Prostate gland (tissue), 2 donors: ENCODE measurements at regions not wholly inside any gene's neighbourhood (a gene's known extent, or its start where the extent isn't known, plus 50 kb on each side); places are given as distances from the start of the nearest gene placed in this dataset.

ENCODE experiments used
- POLR2A ChIP-seq: fragments of 450-650 bp; IDR thresholded peaks from one replicate; pipeline ENCODE4 v1.6.1; 2016; ENCODE audit warnings: antibody characterized with exemption, mild to moderate bottlenecking
- TF ChIP-seq, protein P1 (sequence below), 4 experiments: fragments of 200-600 bp in 2 of 4; fragments of 450-650 bp in 2 of 4; sonication (generic) in 2 of 4; IDR thresholded peaks; 1 replicate in 3 of 4; 2 replicates in 1 of 4; pipeline ENCODE4 v1.5.1; 2016 to 2019; ENCODE audit warnings: antibody characterized with exemption in 4 of 4, mild to moderate bottlenecking in 2 of 4, moderate library complexity in 2 of 4

- no peak for TF ChIP-seq POLR2A
- TF ChIP-seq, protein P1, sequence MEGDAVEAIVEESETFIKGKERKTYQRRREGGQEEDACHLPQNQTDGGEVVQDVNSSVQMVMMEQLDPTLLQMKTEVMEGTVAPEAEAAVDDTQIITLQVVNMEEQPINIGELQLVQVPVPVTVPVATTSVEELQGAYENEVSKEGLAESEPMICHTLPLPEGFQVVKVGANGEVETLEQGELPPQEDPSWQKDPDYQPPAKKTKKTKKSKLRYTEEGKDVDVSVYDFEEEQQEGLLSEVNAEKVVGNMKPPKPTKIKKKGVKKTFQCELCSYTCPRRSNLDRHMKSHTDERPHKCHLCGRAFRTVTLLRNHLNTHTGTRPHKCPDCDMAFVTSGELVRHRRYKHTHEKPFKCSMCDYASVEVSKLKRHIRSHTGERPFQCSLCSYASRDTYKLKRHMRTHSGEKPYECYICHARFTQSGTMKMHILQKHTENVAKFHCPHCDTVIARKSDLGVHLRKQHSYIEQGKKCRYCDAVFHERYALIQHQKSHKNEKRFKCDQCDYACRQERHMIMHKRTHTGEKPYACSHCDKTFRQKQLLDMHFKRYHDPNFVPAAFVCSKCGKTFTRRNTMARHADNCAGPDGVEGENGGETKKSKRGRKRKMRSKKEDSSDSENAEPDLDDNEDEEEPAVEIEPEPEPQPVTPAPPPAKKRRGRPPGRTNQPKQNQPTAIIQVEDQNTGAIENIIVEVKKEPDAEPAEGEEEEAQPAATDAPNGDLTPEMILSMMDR (IDR thresholded peaks at IDR 0.05), result no peak
Observed at GRCh38 chr4:174084981-174085380, 198.5 kb downstream of the FBXO8 start.
